HepG2 (cell line): ENCODE measurements at regions not wholly inside any gene's neighbourhood (a gene's known extent, or its start where the extent isn't known, plus 50 kb on each side); places are given as distances from the start of the nearest gene placed in this dataset.

Experiments
- ATAC-seq: fragments of 200-7000 bp; cut with Tn5 transposase; 3 replicates; pipeline ENCODE4 v1.9.1; 2020; ENCODE audit warnings: mild to moderate bottlenecking, moderate library complexity
- BruUV-seq: library from RNA; stranded (reverse); fragments of 400-500 nt; replicated peaks from 2 replicates; lab custom pipeline; 2021; lab: Mats Ljungman, UMichigan
- CTCF ChIA-PET: fragments of 300-600 bp; formaldehyde crosslinking; extraction: SDS; loops from one replicate; lab custom pipeline; 2021; ENCODE audit warnings: low total read pairs, inconsistent platforms, low intra/inter-chr PET ratio; lab: Yijun Ruan, JAX
- POLR2A ChIA-PET: fragments of 350-600 bp; sonication (Branson Sonifier 250); formaldehyde crosslinking; loops from one replicate; lab custom pipeline; 2020; ENCODE audit warnings: antibody characterized with exemption, inconsistent platforms; lab: Yijun Ruan, JAX
- DNase-seq: peaks from one replicate; pipeline ENCODE4 v3.0.0-alpha.2; 2015; ENCODE audit warnings: low spot score
- FAIRE-seq: peaks from 3 replicates; lab custom pipeline; 2011; peaks lifted over from hg19 to GRCh38; lab: Jason Lieb, UNC
- H2AFZ ChIP-seq: one replicate; pipeline ENCODE4 v1.6.1; 2011; ENCODE audit warnings: low read length, inconsistent platforms
- H3K27ac ChIP-seq: fragments of 300-600 bp; 3 replicates; pipeline ENCODE4 v1.8.0; 2011; ENCODE audit warnings: mixed run types, mild to moderate bottlenecking, mixed read lengths, low read length, inconsistent platforms; ENCODE audit not compliant: insufficient read depth; ENCODE audit errors: extremely low read length
- H3K27me3 ChIP-seq, 2 experiments: fragments of 200-600 bp in 1 of 2; 2 replicates in 1 of 2; 3 replicates in 1 of 2; pipeline versions ENCODE4 v1.6.0 to v1.8.0; 2011; ENCODE audit warnings: low read length in 2 of 2, mild to moderate bottlenecking in 2 of 2, moderate library complexity in 2 of 2, inconsistent platforms in 1 of 2; ENCODE audit not compliant: insufficient read depth in 2 of 2, control insufficient read depth in 1 of 2
- H3K36me3 ChIP-seq, 2 experiments: fragments of 200-600 bp in 1 of 2; replicated peaks in 1 of 2; 2 replicates in 1 of 2; 3 replicates in 1 of 2; pipeline versions ENCODE4 v1.5.1 to v1.8.0; 2011; ENCODE audit warnings: low read length in 2 of 2, inconsistent platforms in 1 of 2; ENCODE audit not compliant: insufficient read depth in 2 of 2, control insufficient read depth in 1 of 2
- H3K4me1 ChIP-seq: 2 replicates; pipeline ENCODE4 v1.5.1; 2012; ENCODE audit warnings: low read length, inconsistent platforms; ENCODE audit not compliant: insufficient read depth
- H3K4me2 ChIP-seq: 2 replicates; pipeline ENCODE4 v1.6.0; 2011; ENCODE audit warnings: low read depth, low read length, inconsistent platforms
- H3K4me3 ChIP-seq, 3 experiments: fragments of 200-600 bp in 1 of 3; sonication (generic), shearing (Covaris generic) in 1 of 3; replicated peaks in 1 of 3; 2 replicates each; pipeline ENCODE4 v1.5.1; 2011 to 2016; ENCODE audit warnings: low read length in 3 of 3, inconsistent platforms in 2 of 3, low read depth in 2 of 3, mild to moderate bottlenecking in 2 of 3, control low read depth in 1 of 3, mixed read lengths in 1 of 3; ENCODE audit not compliant: insufficient read depth in 1 of 3
- H3K79me2 ChIP-seq: one replicate; pipeline ENCODE4 v1.6.1; 2011; ENCODE audit warnings: low read length, inconsistent platforms; ENCODE audit not compliant: insufficient read depth
- H3K9ac ChIP-seq: 2 replicates; pipeline ENCODE4 v1.6.0; 2011; ENCODE audit warnings: mild to moderate bottlenecking, low read depth, low read length, inconsistent platforms; ENCODE audit not compliant: insufficient read depth
- H3K9me3 ChIP-seq: 2 replicates; pipeline ENCODE4 v1.5.1; 2012; ENCODE audit warnings: mild to moderate bottlenecking, low read length
- H4K20me1 ChIP-seq: 2 replicates; pipeline ENCODE4 v1.6.0; 2011; ENCODE audit warnings: inconsistent platforms, mild to moderate bottlenecking, low read length, moderate library complexity; ENCODE audit not compliant: insufficient read depth
- AKAP8 ChIP-seq: sonication (generic); formaldehyde crosslinking; IDR thresholded peaks from 2 replicates; pipeline ENCODE4 v1.5.1; 2020; ENCODE audit warnings: mild to moderate bottlenecking, missing genetic modification reagents
- HHEX ChIP-seq: IDR thresholded peaks from 2 replicates; pipeline ENCODE4 v1.6.1; 2016; ENCODE audit warnings: control low read depth
- HMG20B ChIP-seq: conservative IDR thresholded peaks from 2 replicates; pipeline ENCODE4 v1.6.1; 2016; ENCODE audit warnings: missing genetic modification reagents, missing compliant biosample characterization
- HOXD1 ChIP-seq: sonication (generic); formaldehyde crosslinking; IDR thresholded peaks from 2 replicates; pipeline ENCODE4 v1.5.0; 2020; ENCODE audit warnings: missing genetic modification reagents
- KDM1A ChIP-seq: IDR thresholded peaks from 2 replicates; pipeline ENCODE4 v1.6.1; 2016; ENCODE audit warnings: missing compliant biosample characterization
- MAF1 ChIP-seq: sonication (generic); formaldehyde crosslinking; IDR thresholded peaks from 2 replicates; pipeline ENCODE4 v1.5.0; 2020; ENCODE audit warnings: missing genetic modification reagents, borderline replicate concordance
- MAFK ChIP-seq, 2 experiments: IDR thresholded peaks in 1 of 2; conservative IDR thresholded peaks in 1 of 2; 2 replicates each; pipeline ENCODE4 v1.6.1; 2011; ENCODE audit warnings: improper control_type of control experiment in 2 of 2, low read length in 2 of 2
- RCOR2 ChIP-seq: IDR thresholded peaks from 2 replicates; pipeline ENCODE4 v1.6.1; 2016; ENCODE audit warnings: missing biosample characterization, missing genetic modification reagents
- SIN3B ChIP-seq: fragments of 150-350 bp; IDR thresholded peaks from 2 replicates; pipeline ENCODE4 v1.6.1; 2014; ENCODE audit warnings: low read length
- ZNF713 ChIP-seq: sonication (generic); formaldehyde crosslinking; IDR thresholded peaks from 2 replicates; pipeline ENCODE4 v1.4.0; 2020; ENCODE audit warnings: mild to moderate bottlenecking, missing genetic modification reagents
- WGBS: methylation state at CpG from one replicate; pipeline ENCODE4 v1.1.6; 2017; ENCODE audit warnings: low lambda C conversion rate; 5-methylcytosine and 5-hydroxymethylcytosine counted together
- in situ Hi-C: cut with HindIII; loops from 2 replicates; pipeline ENCODE4 v1.10.0; 2017; ENCODE audit warnings: low pct_unique_long_range_greater_than_20kb; ENCODE audit not compliant: extremely low pct_ligation_motif_present
- intact Hi-C: fragments of 100-400 bp; cut with micrococcal nuclease; formaldehyde crosslinking; loops from one replicate; pipeline ENCODE4 v1.10.0; 2022; ENCODE audit not compliant: unreplicated experiment

DNA sequence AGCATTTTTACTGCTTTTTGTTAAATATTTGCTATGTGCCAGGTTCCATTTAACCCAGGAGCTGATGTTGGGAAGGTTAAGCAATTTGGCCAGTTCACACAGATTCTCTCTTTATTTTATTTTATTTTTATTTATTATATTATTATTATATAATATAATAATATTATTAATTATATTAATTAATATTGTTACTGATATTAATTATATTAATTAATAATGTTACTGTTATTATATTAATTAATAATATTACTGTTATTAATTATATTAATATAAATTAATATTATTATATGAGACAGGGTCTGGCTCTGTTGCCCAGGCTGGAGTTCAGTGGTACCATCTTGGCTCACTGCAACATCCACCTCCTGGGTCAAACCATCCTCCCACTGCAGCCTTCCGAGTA, 593.0 kb upstream of the SGCD start:
- DNase-seq: no peak
- Histone ChIP-seq H2AFZ (no peak overlapping the region), H4K20me1 (no peaks in the 10 kb centered on the region), H3K9ac (no peak overlapping the region), H3K4me3 (no peak overlapping the region), H3K4me1 (no peaks in the 10 kb centered on the region), H3K27ac (no peak overlapping the region), H3K36me3 (no peaks in the 10 kb centered on the region), H3K79me2 (no peaks in the 10 kb centered on the region), H3K9me3 (no peaks in the 10 kb centered on the region), H3K27me3 (no peaks in the 10 kb centered on the region; a peak in 1 of 5 replicates), H3K4me2 (no peak overlapping the region)
- no peak for ATAC-seq
- POLR2A ChIA-PET: no interaction called here
- 0% methylated on average over 1 of the region's 1 CpG for WGBS
- TF ChIP-seq HHEX (CRISPR knock-in tag) (no peak), HMG20B (no peak), AKAP8 (CRISPR knock-in tag) (no peak), MAF1 (no peak), SIN3B (no peak), HOXD1 (CRISPR knock-in tag) (no peak), RCOR2 (CRISPR knock-in tag) (no peak)
- no peak for FAIRE-seq
- intact Hi-C loops (no loop called here), in situ Hi-C loops (no loop called here)
- BruUV-seq: no TSS peak
- CTCF ChIA-PET: no interaction called here

DNA sequence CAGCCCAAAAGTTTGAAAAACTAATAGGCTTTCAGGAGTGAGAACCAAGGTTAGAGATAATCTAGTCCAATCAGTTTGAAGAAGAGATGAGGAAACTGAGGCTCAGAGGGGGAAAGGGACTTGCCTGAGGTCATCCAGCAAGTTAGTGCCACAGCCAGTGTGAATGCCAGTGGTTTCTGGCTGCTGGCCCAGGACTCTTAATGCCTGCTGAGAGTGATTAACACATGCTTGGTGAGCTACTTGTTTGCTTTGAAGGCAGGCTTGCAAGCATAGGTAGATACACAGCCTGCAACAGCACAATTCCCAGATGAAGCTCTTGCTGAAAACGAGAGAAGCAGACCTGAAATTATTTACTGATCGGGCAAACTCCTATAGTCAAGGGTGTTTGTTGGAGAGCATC, 591.6 kb upstream of the SGCD start:
- CTCF ChIA-PET: no interaction called here
- Histone ChIP-seq H3K4me1 (no peaks in the 10 kb centered on the region), H4K20me1 (no peaks in the 10 kb centered on the region), H3K9me3 (no peaks in the 10 kb centered on the region), H3K36me3 (no peaks in the 10 kb centered on the region), H3K4me2 (no peak overlapping the region), H3K27ac (no peak overlapping the region), H3K9ac (no peak overlapping the region), H3K4me3 (no peak overlapping the region), H3K79me2 (no peaks in the 10 kb centered on the region)
- POLR2A ChIA-PET: no interaction called here
- BruUV-seq: no TSS peak
- intact Hi-C loops: no loop called here
- in situ Hi-C loops: no loop called here
- no peak for FAIRE-seq
- 0% methylated on average over 2 of the region's 2 CpGs for WGBS
- TF ChIP-seq KDM1A (CRISPR knock-in tag) (no peak), MAFK (conservative IDR thresholded peaks at IDR 0.05 in 1 of 2, IDR thresholded peaks at IDR 0.05 in 1 of 2; ENCODE audit: low read length in 2 of 2) (0 out of 4 replicates have a peak, but pooled peaks of 1 of the 2 experiments have one; percentile 12), ZNF713 (CRISPR knock-in tag) (no peak)
- TF ChIP-seq, all 625 proteins: peak for 1
- Histone ChIP-seq H2AFZ (no peak overlapping the region), H3K27me3 (no peaks in the 10 kb centered on the region)
- DNase-seq: no peak
- ATAC-seq: no peak
